Sigmoid colon (tissue), 6 donors: ENCODE measurements at regions not wholly inside any gene's neighbourhood (a gene's known extent, or its start where the extent isn't known, plus 50 kb on each side); places are given as distances from the start of the nearest gene placed in this dataset.

Experiments
- DNase-seq: peaks from one replicate; pipeline ENCODE4 v3.0.0-alpha.2; 2019
- H3K27ac ChIP-seq, 4 donors: fragments of 200-600 bp; sonication (generic); one replicate each; pipeline ENCODE4 v1.5.1; 2016 to 2019; ENCODE audit warnings: mild to moderate bottlenecking in 1 of 4
- H3K27me3 ChIP-seq, 3 donors: fragments of 200-600 bp; sonication (generic); one replicate each; pipeline ENCODE4 v1.5.1; 2019; ENCODE audit warnings: mild to moderate bottlenecking in 1 of 3
- H3K36me3 ChIP-seq, 4 donors: fragments of 200-600 bp; sonication (generic); one replicate each; pipeline ENCODE4 v1.5.1; 2016 to 2019
- H3K4me1 ChIP-seq, 4 donors: fragments of 200-600 bp; sonication (generic); one replicate each; pipeline ENCODE4 v1.5.1; 2017 to 2019
- H3K4me3 ChIP-seq, 4 donors: fragments of 200-600 bp; sonication (generic); one replicate each; pipeline ENCODE4 v1.5.1; 2017 to 2019; ENCODE audit warnings: mild to moderate bottlenecking in 2 of 4, moderate library complexity in 1 of 4
- H3K9me3 ChIP-seq, 4 donors: fragments of 200-600 bp in 3 of 4; sonication (generic) in 3 of 4; one replicate each; pipeline versions ENCODE4 v1.5.1 to v1.6.1; 2013 to 2019
- CTCF ChIP-seq, 4 experiments: fragments of 450-650 bp in 3 of 4; fragments of 200-600 bp in 1 of 4; IDR thresholded peaks; one replicate each; pipeline ENCODE4 v1.5.1; 2016 to 2019; ENCODE audit warnings: antibody characterized with exemption in 4 of 4, mild to moderate bottlenecking in 3 of 4, moderate library complexity in 2 of 4
- EP300 ChIP-seq, 4 donors: sonication (generic); formaldehyde crosslinking; IDR thresholded peaks; one replicate each; pipeline ENCODE4 v1.6.1; 2017; ENCODE audit warnings: antibody characterized with exemption in 4 of 4
- POLR2A ChIP-seq, 2 donors: fragments of 450-650 bp; IDR thresholded peaks; one replicate each; pipeline ENCODE4 v1.6.1; 2016; ENCODE audit warnings: antibody characterized with exemption in 2 of 2, mild to moderate bottlenecking in 2 of 2, moderate library complexity in 2 of 2
- POLR2AphosphoS5 ChIP-seq, 4 donors: sonication (generic); formaldehyde crosslinking; IDR thresholded peaks; one replicate each; pipeline ENCODE4 v1.6.1; 2017; ENCODE audit warnings: antibody characterized with exemption in 4 of 4
- WGBS, 2 donors: extraction: QIAGEN DNeasy Blood & Tissue Kit; methylation state at CpG; one replicate each; pipeline ENCODE4 v1.1.7; 2013; 5-methylcytosine and 5-hydroxymethylcytosine counted together
- intact Hi-C: fragments of 100-400 bp; cut with DNase I; formaldehyde crosslinking; loops from one replicate; pipeline ENCODE4 v1.15.1; 2023
- donor health status: healthy with polysubstance abuse.
- donor health status: healthy.

GRCh38 chr1:4594286-4594991, 60.0 kb upstream of the AJAP1 start:
- DNase-seq: no peak
- intact Hi-C loops: no loop called here
- 57 to 72% methylated on average over 13 of the region's 13 CpGs for WGBS, 2 donors

GRCh38 chr1:4595341-4596225, 58.8 kb upstream of the AJAP1 start:
- Histone ChIP-seq H3K4me3 (no peak overlapping the region), H3K27me3 (peaks cover 0 to 15% (median 9%) of the 10 kb centered on the region in 3 donors), H3K27ac (no peak overlapping the region), H3K36me3 (no peaks in the 10 kb centered on the region), H3K9me3 (no peaks in the 10 kb centered on the region), H3K4me1 (no peaks in the 10 kb centered on the region)
- no peak for TF ChIP-seq POLR2A (IDR thresholded peaks at IDR 0.05)
- TF ChIP-seq POLR2AphosphoS5 (IDR thresholded peaks at IDR 0.05): no peak
- no peak for TF ChIP-seq EP300 (IDR thresholded peaks at IDR 0.05)
- no peak for TF ChIP-seq CTCF (IDR thresholded peaks at IDR 0.05)
- intact Hi-C loops: no loop called here
- WGBS, 2 donors: 88 to 89% methylated on average over 17 of the region's 17 CpGs
- no peak for DNase-seq

More at GRCh38 chr1:4594286-4594991, 60.0 kb upstream of the AJAP1 start:
- H3K4me1 ChIP-seq: no peaks in the 10 kb centered on the region
- H3K4me3 ChIP-seq: no peak overlapping the region
- no peak overlapping the region for H3K27ac ChIP-seq
- TF ChIP-seq POLR2AphosphoS5 (IDR thresholded peaks at IDR 0.05) (no peak), CTCF (IDR thresholded peaks at IDR 0.05) (no peak), POLR2A (IDR thresholded peaks at IDR 0.05) (no peak), EP300 (IDR thresholded peaks at IDR 0.05) (no peak)
- H3K9me3 ChIP-seq: no peaks in the 10 kb centered on the region
- H3K27me3 ChIP-seq: peaks cover 0 to 5% (median 0%) of the 10 kb centered on the region in 3 donors
- no peaks in the 10 kb centered on the region for H3K36me3 ChIP-seq

GRCh38 chr1:4596486-4596885, 57.9 kb upstream of the AJAP1 start:
- no peaks in the 10 kb centered on the region for H3K4me1 ChIP-seq
- TF ChIP-seq POLR2A (IDR thresholded peaks at IDR 0.05) (no peak), POLR2AphosphoS5 (IDR thresholded peaks at IDR 0.05) (no peak), CTCF (IDR thresholded peaks at IDR 0.05) (no peak), EP300 (IDR thresholded peaks at IDR 0.05) (no peak)
- no peaks in the 10 kb centered on the region for H3K9me3 ChIP-seq
- intact Hi-C loops: no loop called here
- DNase-seq: no peak
- no peaks in the 10 kb centered on the region for H3K36me3 ChIP-seq
- WGBS, 2 donors: 75 to 81% methylated on average over 8 of the region's 8 CpGs
- no peak overlapping the region for H3K27ac ChIP-seq
- H3K27me3 ChIP-seq: peaks cover 0 to 24% (median 14%) of the 10 kb centered on the region in 3 donors
- H3K4me3 ChIP-seq: no peak overlapping the region

GRCh38 chr1:4597020-4597419, 57.4 kb upstream of the AJAP1 start:
- intact Hi-C loops: no loop called here
- TF ChIP-seq CTCF (IDR thresholded peaks at IDR 0.05) (no peak), POLR2AphosphoS5 (IDR thresholded peaks at IDR 0.05) (no peak), EP300 (IDR thresholded peaks at IDR 0.05) (no peak), POLR2A (IDR thresholded peaks at IDR 0.05) (no peak)
- peaks cover 0 to 29% (median 14%) of the 10 kb centered on the region in 3 donors for H3K27me3 ChIP-seq
- no peaks in the 10 kb centered on the region for H3K9me3 ChIP-seq
- WGBS, 2 donors: 62 to 82% methylated on average over 5 of the region's 5 CpGs
- no peak overlapping the region for H3K4me3 ChIP-seq
- no peaks in the 10 kb centered on the region for H3K36me3 ChIP-seq
- H3K27ac ChIP-seq: no peak overlapping the region
- DNase-seq: no peak
- no peaks in the 10 kb centered on the region for H3K4me1 ChIP-seq
